Keratinocyte (primary cell): ENCODE measurements at regions not wholly inside any gene's neighbourhood (a gene's known extent, or its start where the extent isn't known, plus 50 kb on each side); places are given as distances from the start of the nearest gene placed in this dataset.
"Not testable (repeated sequence)": the region's sequence is repeated elsewhere in the genome, so short reads cannot be mapped to it uniquely, and the experiment has no call there.

Source experiments
- DNase-seq: peaks from one replicate; pipeline ENCODE4 v3.0.0-alpha.2; 2011; ENCODE audit warnings: low read depth, missing footprints, low spot score
- FAIRE-seq: peaks from 2 replicates; lab custom pipeline; 2011; peaks lifted over from hg19 to GRCh38; lab: Jason Lieb, UNC
- H2AFZ ChIP-seq: 2 replicates; pipeline ENCODE4 v1.6.0; 2012; ENCODE audit warnings: low read length, control low read depth, inconsistent platforms; ENCODE audit not compliant: control insufficient read depth
- H3K27ac ChIP-seq: 2 replicates; pipeline ENCODE4 v1.5.1; 2011; ENCODE audit warnings: low read length; ENCODE audit not compliant: control insufficient read depth, insufficient read depth
- H3K27me3 ChIP-seq: 3 replicates; pipeline ENCODE4 v1.6.0; 2011; ENCODE audit warnings: low read length; ENCODE audit not compliant: control insufficient read depth, insufficient read depth; ENCODE audit errors: extremely low read depth
- H3K36me3 ChIP-seq, 2 experiments: 2 replicates in 1 of 2; 3 replicates in 1 of 2; pipeline ENCODE4 v1.5.1; 2011; ENCODE audit warnings: low read length in 2 of 2, mild to moderate bottlenecking in 1 of 2; ENCODE audit not compliant: control insufficient read depth in 2 of 2, insufficient read depth in 2 of 2; ENCODE audit errors: extremely low read depth in 1 of 2
- H3K4me1 ChIP-seq: 3 replicates; pipeline ENCODE4 v1.5.1; 2011; ENCODE audit warnings: low read length; ENCODE audit not compliant: control insufficient read depth, insufficient read depth; ENCODE audit errors: extremely low read depth
- H3K4me2 ChIP-seq: 3 replicates; pipeline ENCODE4 v1.6.0; 2011; ENCODE audit warnings: low read depth, low read length; ENCODE audit not compliant: control insufficient read depth, insufficient read depth; ENCODE audit errors: extremely low read depth
- H3K4me3 ChIP-seq, 3 experiments: fragments of 200-600 bp in 1 of 3; sonication (generic) in 1 of 3; 2 replicates in 2 of 3; 3 replicates in 1 of 3; pipeline ENCODE4 v1.5.1; 2011 to 2016; ENCODE audit warnings: low read length in 3 of 3, mild to moderate bottlenecking in 3 of 3, control low read depth in 2 of 3, inconsistent platforms in 1 of 3, low read depth in 1 of 3, mixed read lengths in 1 of 3, mixed run types in 1 of 3, moderate library complexity in 1 of 3; ENCODE audit not compliant: control insufficient read depth in 2 of 3, insufficient read depth in 2 of 3; ENCODE audit errors: extremely low read depth in 1 of 3
- H3K79me2 ChIP-seq: 2 replicates; pipeline ENCODE4 v1.6.0; 2012; ENCODE audit warnings: low read length; ENCODE audit not compliant: control insufficient read depth, insufficient read depth
- H3K9ac ChIP-seq: 3 replicates; pipeline ENCODE4 v1.6.0; 2011; ENCODE audit warnings: low read length; ENCODE audit not compliant: control insufficient read depth, insufficient read depth; ENCODE audit errors: extremely low read depth
- H3K9me1 ChIP-seq: 3 replicates; pipeline ENCODE4 v1.6.0; 2011; ENCODE audit warnings: low read length; ENCODE audit not compliant: control insufficient read depth, insufficient read depth; ENCODE audit errors: extremely low read depth
- H3K9me3 ChIP-seq: 2 replicates; pipeline ENCODE4 v1.5.1; 2012; ENCODE audit warnings: low read depth, low read length; ENCODE audit not compliant: control insufficient read depth
- H4K20me1 ChIP-seq: 3 replicates; pipeline ENCODE4 v1.6.0; 2011; ENCODE audit warnings: low read length; ENCODE audit not compliant: control insufficient read depth, insufficient read depth; ENCODE audit errors: extremely low read depth
- dilution Hi-C: fragments of 300-500 bp; cut with MboI; formaldehyde crosslinking; loops from one replicate; pipeline ENCODE4 v1.7.0; 2020; ENCODE audit warnings: low sequenced_read_pairs; ENCODE audit not compliant: extremely low pct_ligation_motif_present

DNA sequence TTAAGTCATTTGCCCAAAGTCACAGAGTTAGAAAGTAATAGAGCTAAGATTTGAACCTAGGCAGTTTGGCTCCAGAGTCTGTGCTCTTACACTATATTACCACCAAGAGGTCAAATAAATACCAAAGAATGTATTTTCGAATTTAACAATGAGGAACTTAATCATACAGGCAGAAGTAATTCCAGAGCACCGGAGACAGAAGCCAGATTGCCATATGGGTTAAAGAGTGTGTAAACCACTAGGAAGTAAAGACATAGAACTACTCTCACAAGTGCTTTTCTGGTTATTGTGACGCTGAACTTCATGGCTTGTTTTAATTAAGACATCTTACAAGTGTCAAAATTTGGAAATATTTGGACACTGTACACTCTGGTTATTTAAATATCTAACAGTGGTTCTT, 114.5 kb upstream of the NBPF19 start:
- H4K20me1 ChIP-seq, H3K9me3 ChIP-seq, DNase-seq, FAIRE-seq, H3K27ac ChIP-seq, H3K4me1 ChIP-seq, H3K36me3 ChIP-seq, H3K79me2 ChIP-seq, H2AFZ ChIP-seq, dilution Hi-C loops, H3K27me3 ChIP-seq, H3K9me1 ChIP-seq, H3K9ac ChIP-seq, H3K4me3 ChIP-seq, H3K4me2 ChIP-seq: not testable (repeated sequence)

GRCh38 chr1:149361310-149361709, 113.5 kb upstream of the NBPF19 start:
- H3K27ac ChIP-seq, H4K20me1 ChIP-seq, H2AFZ ChIP-seq, FAIRE-seq, H3K9me1 ChIP-seq, H3K4me2 ChIP-seq, H3K79me2 ChIP-seq, H3K27me3 ChIP-seq, DNase-seq, H3K9ac ChIP-seq, H3K9me3 ChIP-seq, H3K4me3 ChIP-seq, H3K36me3 ChIP-seq, dilution Hi-C loops, H3K4me1 ChIP-seq: not testable (repeated sequence)

- H3K36me3 ChIP-seq, H3K9me3 ChIP-seq, H3K4me3 ChIP-seq, H3K4me1 ChIP-seq, H3K9ac ChIP-seq, H3K27me3 ChIP-seq, H4K20me1 ChIP-seq, H2AFZ ChIP-seq, H3K4me2 ChIP-seq, FAIRE-seq, DNase-seq, H3K27ac ChIP-seq, H3K79me2 ChIP-seq, dilution Hi-C loops, H3K9me1 ChIP-seq: not testable (repeated sequence)
Observed at GRCh38 chr1:149364188-149364981, 110.5 kb upstream of the NBPF19 start.

- H3K9ac ChIP-seq, DNase-seq, H3K79me2 ChIP-seq, H3K9me1 ChIP-seq, H3K9me3 ChIP-seq, H3K4me1 ChIP-seq, H3K36me3 ChIP-seq, FAIRE-seq, H2AFZ ChIP-seq, H3K27ac ChIP-seq, H3K27me3 ChIP-seq, dilution Hi-C loops, H3K4me2 ChIP-seq, H3K4me3 ChIP-seq, H4K20me1 ChIP-seq: not testable (repeated sequence)
Observed at GRCh38 chr1:149366402-149366801, 108.4 kb upstream of the NBPF19 start.

- H3K4me2 ChIP-seq, H2AFZ ChIP-seq, H3K9me1 ChIP-seq, H3K36me3 ChIP-seq, H3K9ac ChIP-seq, H3K4me3 ChIP-seq, H3K79me2 ChIP-seq, H3K4me1 ChIP-seq, H4K20me1 ChIP-seq, H3K27me3 ChIP-seq, H3K9me3 ChIP-seq, H3K27ac ChIP-seq, DNase-seq, dilution Hi-C loops, FAIRE-seq: not testable (repeated sequence)
Observed at GRCh38 chr1:149367472-149368044, 107.3 kb upstream of the NBPF19 start.
